Astrocyte of the spinal cord (primary cell): ENCODE measurements at regions not wholly inside any gene's neighbourhood (a gene's known extent, or its start where the extent isn't known, plus 50 kb on each side); places are given as distances from the start of the nearest gene placed in this dataset.

ENCODE experiments used
- DNase-seq: peaks from one replicate; pipeline ENCODE4 v3.0.0; 2011; ENCODE audit warnings: low read depth, low spot score
- H3K4me3 ChIP-seq: 2 replicates; pipeline ENCODE4 v1.5.1; 2011; ENCODE audit warnings: low read depth, mild to moderate bottlenecking, low read length, moderate library complexity
- CTCF ChIP-seq: IDR thresholded peaks from 2 replicates; pipeline ENCODE4 v1.5.1; 2012; ENCODE audit warnings: low read depth, mild to moderate bottlenecking, low read length, inconsistent platforms
- in situ Hi-C: cut with HindIII; loops from 2 replicates; pipeline ENCODE4 v1.10.0; 2017; ENCODE audit warnings: low sequenced_read_pairs

- TF ChIP-seq CTCF = no peak
- in situ Hi-C loops = no loop called here
- no peak for DNase-seq
- H3K4me3 ChIP-seq = no peak overlapping the region
Measured at GRCh38 chr2:2912293-2912692, 465.3 kb downstream of the EIPR1 start.

- no peak for DNase-seq
- no peak overlapping the region for H3K4me3 ChIP-seq
- in situ Hi-C loops = no loop called here
- no peak for TF ChIP-seq CTCF
Measured at GRCh38 chr2:2910259-2910658, 467.4 kb downstream of the EIPR1 start.

GRCh38 chr2:2909086-2910035, 468.3 kb downstream of the EIPR1 start:
- no peak for DNase-seq
- TF ChIP-seq CTCF = no peak
- in situ Hi-C loops = no loop called here
- H3K4me3 ChIP-seq = no peak overlapping the region

- no peak for DNase-seq
- H3K4me3 ChIP-seq = no peak overlapping the region
- no peak for TF ChIP-seq CTCF
- in situ Hi-C loops = no loop called here
Measured at GRCh38 chr2:2906091-2906490, 471.5 kb downstream of the EIPR1 start.

- DNase-seq = no peak
- TF ChIP-seq CTCF = no peak
- in situ Hi-C loops = no loop called here
- H3K4me3 ChIP-seq = no peak overlapping the region
Measured at GRCh38 chr2:2904721-2905350, 472.8 kb downstream of the EIPR1 start.

GRCh38 chr2:2902547-2903281, 474.9 kb downstream of the EIPR1 start:
- no peak overlapping the region for H3K4me3 ChIP-seq
- TF ChIP-seq CTCF = no peak
- in situ Hi-C loops = no loop called here
- DNase-seq = no peak
